Retinal pigment epithelial cell (primary cell): ENCODE measurements at regions not wholly inside any gene's neighbourhood (a gene's known extent, or its start where the extent isn't known, plus 50 kb on each side); places are given as distances from the start of the nearest gene placed in this dataset.

Source experiments
- DNase-seq: peaks from one replicate; pipeline ENCODE4 v3.0.0-alpha.2; 2010; ENCODE audit warnings: low read depth
- H3K4me3 ChIP-seq: 2 replicates; pipeline ENCODE4 v1.5.1; 2011; ENCODE audit warnings: mild to moderate bottlenecking, low read length, control low read depth, moderate library complexity
- TF ChIP-seq, protein P1 (sequence below): conservative IDR thresholded peaks from 2 replicates; pipeline ENCODE4 v1.5.1; 2011; ENCODE audit warnings: low read depth, low read length, control low read depth, inconsistent platforms

DNA sequence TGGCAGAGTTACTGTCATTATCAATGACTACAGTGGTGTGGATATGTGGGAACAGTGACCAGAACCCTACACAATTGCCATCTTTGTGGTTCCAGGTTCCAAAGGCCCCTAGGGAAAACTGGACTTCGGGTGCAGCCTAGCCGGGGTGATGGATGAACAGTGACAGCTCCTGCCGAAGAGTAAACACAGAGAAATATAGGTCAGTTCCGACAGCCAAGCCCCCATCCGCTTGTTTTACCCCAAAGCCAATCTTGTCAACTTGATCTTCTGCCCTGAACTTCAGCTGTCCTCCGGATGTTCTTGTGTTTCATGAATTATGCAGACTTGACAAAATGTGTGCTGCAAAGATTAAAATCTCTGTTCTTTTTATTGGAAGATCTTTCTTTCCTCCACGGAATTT is 200.4 kb upstream of the SRRM4 start:
- no peak for DNase-seq
- no peak overlapping the region for H3K4me3 ChIP-seq
- TF ChIP-seq, protein P1, sequence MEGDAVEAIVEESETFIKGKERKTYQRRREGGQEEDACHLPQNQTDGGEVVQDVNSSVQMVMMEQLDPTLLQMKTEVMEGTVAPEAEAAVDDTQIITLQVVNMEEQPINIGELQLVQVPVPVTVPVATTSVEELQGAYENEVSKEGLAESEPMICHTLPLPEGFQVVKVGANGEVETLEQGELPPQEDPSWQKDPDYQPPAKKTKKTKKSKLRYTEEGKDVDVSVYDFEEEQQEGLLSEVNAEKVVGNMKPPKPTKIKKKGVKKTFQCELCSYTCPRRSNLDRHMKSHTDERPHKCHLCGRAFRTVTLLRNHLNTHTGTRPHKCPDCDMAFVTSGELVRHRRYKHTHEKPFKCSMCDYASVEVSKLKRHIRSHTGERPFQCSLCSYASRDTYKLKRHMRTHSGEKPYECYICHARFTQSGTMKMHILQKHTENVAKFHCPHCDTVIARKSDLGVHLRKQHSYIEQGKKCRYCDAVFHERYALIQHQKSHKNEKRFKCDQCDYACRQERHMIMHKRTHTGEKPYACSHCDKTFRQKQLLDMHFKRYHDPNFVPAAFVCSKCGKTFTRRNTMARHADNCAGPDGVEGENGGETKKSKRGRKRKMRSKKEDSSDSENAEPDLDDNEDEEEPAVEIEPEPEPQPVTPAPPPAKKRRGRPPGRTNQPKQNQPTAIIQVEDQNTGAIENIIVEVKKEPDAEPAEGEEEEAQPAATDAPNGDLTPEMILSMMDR: no peak

DNA sequence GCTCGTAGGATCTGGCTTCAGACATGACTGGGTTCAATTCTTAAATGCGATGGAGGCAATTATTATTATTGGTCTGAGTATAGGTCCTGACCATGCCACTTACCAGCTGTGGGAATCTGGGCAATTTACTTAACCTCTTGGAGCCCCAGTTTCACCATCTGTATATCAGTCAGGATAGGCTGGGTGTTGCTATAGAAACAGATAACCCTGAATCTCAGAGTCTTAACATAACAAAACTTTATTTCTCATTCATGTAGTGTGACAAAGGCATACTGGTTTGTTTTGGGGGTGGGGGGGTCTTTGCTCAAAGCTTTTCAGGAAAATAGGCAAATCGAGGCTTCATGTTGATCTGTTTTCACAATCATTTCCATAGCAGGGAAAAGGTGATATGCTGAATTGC is 199.6 kb upstream of the SRRM4 start:
- no peak for DNase-seq
- H3K4me3 ChIP-seq: no peak overlapping the region
- TF ChIP-seq, protein P1: no peak

DNA sequence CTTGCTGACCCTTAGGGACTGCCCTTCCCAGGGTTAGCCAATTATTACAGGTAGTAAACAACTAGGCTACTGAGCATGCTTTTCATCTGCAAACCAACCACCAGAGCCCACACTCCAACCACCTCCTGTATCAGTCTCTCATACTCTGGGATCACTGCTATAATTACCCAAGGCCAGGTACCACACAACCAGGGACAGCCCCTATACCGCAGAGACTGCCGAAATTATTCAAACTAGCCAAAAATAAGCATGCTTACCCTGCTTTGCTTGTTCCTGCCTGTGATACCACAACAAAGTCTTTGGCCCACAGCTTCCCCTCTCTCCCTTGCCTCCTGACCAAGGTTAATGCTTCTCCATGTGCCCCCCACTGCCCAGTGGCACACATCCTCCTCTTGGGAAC is 197.6 kb upstream of the SRRM4 start:
- TF ChIP-seq, protein P1: no peak
- DNase-seq: no peak
- H3K4me3 ChIP-seq: no peak overlapping the region

DNA sequence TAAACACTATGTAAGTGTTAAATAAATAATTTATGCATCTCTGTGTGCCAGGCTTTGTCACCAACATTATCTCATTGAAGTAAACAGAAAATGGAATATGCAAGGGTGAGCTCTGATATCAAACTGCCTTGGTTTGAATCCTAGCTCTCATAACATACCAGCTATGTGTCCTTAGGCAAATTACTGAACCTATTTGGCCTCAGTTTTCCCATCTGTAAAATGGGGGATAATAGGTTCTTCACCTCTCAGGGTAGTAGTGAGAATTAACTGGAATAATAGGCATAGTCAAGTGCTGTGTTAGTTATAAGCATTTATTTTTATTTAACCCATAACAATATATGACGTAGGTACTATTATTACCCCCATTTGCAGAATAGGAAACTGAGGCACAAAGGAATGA is 190.8 kb upstream of the SRRM4 start:
- H3K4me3 ChIP-seq: no peak overlapping the region
- TF ChIP-seq, protein P1: no peak
- DNase-seq: no peak

DNA sequence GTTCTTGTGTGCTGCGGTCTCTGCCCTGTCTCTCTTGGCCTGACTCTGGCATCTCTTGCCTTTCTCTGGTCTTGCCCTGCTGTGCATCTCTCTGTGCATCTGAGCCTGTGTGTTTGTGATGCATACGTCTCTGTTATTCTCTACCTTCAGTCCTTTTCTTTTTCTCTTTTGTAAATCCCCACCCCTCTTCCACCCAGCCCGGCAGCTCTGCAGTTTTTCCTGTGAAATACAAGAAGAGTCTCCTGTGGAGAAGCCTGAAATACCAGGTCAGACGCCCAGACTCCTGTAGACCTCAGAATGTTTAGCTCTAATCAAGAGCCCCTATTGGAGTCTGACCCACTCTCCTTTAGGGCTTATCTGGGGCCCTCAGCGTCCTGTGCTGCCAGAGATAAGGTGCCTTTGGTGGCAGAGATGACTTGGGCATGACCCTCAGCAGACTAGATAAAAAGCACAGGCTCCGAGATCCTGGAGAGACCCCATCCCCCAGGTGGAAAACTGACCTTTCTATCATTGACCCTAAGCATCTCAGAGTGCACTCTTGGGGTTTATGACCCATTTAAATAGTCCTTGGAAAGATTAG is 167.5 kb upstream of the SRRM4 start:
- DNase-seq: no peak
- no peak overlapping the region for H3K4me3 ChIP-seq
- TF ChIP-seq, protein P1: no peak

DNA sequence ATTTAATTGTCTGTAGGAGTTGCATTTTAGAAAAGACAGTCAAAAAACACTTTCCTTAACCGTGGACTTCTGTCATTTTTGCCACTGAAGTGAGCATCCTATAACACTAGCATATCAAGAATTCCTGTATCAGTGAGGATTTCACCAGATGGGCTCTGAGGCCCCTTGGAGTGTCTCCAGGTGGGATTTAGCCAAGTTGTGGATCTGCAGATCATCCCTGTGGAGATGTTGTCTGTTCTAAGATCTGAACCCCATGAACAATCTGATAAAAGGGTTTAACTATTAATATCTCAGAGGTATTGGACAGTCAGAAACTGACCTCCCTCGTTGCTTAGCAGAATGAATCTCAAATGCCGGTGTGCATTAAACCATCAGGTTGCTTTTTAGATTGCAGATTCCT is 165.0 kb upstream of the SRRM4 start:
- TF ChIP-seq, protein P1: no peak
- DNase-seq: no peak
- no peak overlapping the region for H3K4me3 ChIP-seq

DNA sequence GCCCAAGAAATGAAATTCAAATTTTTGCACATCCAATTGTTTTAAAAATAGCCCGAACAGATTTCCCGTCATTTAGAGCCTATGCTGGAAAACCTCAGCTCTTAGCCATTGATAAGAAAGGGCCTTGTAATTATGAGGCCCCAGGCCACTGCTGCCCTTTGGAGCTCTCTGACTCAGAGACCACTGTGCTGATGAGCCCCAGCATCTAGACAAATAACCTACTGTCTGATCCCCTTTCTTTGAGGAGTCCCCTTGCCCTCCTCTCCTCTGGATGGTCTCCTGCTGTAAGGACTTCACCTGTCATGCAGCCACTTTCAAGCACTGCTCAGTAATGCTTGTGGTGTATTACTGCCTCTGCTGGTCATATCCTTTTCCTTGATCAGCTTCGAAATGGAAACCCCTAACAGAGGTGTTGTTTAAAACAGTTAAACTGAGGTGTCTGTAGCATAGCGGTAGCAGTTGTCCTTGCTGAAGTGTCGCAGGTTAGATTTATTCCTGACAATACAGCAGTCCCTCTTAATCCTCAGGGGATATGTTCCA is 159.9 kb upstream of the SRRM4 start:
- TF ChIP-seq, protein P1: no peak
- no peak for DNase-seq
- no peak overlapping the region for H3K4me3 ChIP-seq
